ENCODE measurements at regions not wholly inside any gene's neighbourhood (a gene's known extent, or its start where the extent isn't known, plus 50 kb on each side); places are given as distances from the start of the nearest gene placed in this dataset.

- no peak for DNase-seq (ENCODE audit: low read depth in 4 of 4, low spot score in 3 of 4)
Measured at GRCh38 chr9:3054017-3054586, 210.2 kb upstream of the PUM3 start.

- no peak for DNase-seq (ENCODE audit: low read depth in 4 of 4, low spot score in 3 of 4)
Measured at GRCh38 chr9:3049636-3050035, 205.7 kb upstream of the PUM3 start.

GRCh38 chr9:3047912-3048311, 204.0 kb upstream of the PUM3 start:
- no peak for DNase-seq (ENCODE audit: low read depth in 4 of 4, low spot score in 3 of 4)

- no peak for DNase-seq (ENCODE audit: low read depth in 4 of 4, low spot score in 3 of 4)
Measured at GRCh38 chr9:3045153-3045552, 201.3 kb upstream of the PUM3 start.

- DNase-seq (ENCODE audit: low read depth in 4 of 4, low spot score in 3 of 4), result no peak
Measured at GRCh38 chr9:3043369-3043768, 199.5 kb upstream of the PUM3 start.

- no peak for DNase-seq (ENCODE audit: low read depth in 4 of 4, low spot score in 3 of 4)
Measured at GRCh38 chr9:3040761-3041160, 196.9 kb upstream of the PUM3 start.

- DNase-seq (ENCODE audit: low read depth in 4 of 4, low spot score in 3 of 4), result no peak
Measured at GRCh38 chr9:3036333-3036700, 192.4 kb upstream of the PUM3 start.

- DNase-seq (ENCODE audit: low read depth in 4 of 4, low spot score in 3 of 4), result no peak
Measured at GRCh38 chr9:3035579-3036332, 191.9 kb upstream of the PUM3 start.

GRCh38 chr9:3032898-3033297, 189.0 kb upstream of the PUM3 start:
- no peak for DNase-seq (ENCODE audit: low read depth in 4 of 4, low spot score in 3 of 4)

- no peak for DNase-seq (ENCODE audit: low read depth in 4 of 4, low spot score in 3 of 4)
Measured at GRCh38 chr9:3028535-3028934, 184.6 kb upstream of the PUM3 start.

GRCh38 chr9:3027210-3027609, 183.3 kb upstream of the PUM3 start:
- DNase-seq (ENCODE audit: low read depth in 4 of 4, low spot score in 3 of 4), result no peak

GRCh38 chr9:3023449-3023848, 179.6 kb upstream of the PUM3 start:
- no peak for DNase-seq (ENCODE audit: low read depth in 4 of 4, low spot score in 3 of 4)

GRCh38 chr9:3018691-3019230, 174.9 kb upstream of the PUM3 start:
- no peak for DNase-seq (ENCODE audit: low read depth in 4 of 4, low spot score in 3 of 4)

GRCh38 chr9:3018071-3018470, 174.2 kb upstream of the PUM3 start:
- DNase-seq (ENCODE audit: low read depth in 4 of 4, low spot score in 3 of 4), result no peak

- no peak for DNase-seq (ENCODE audit: low read depth in 4 of 4, low spot score in 3 of 4)
Measured at GRCh38 chr9:3014178-3014577, 170.3 kb upstream of the PUM3 start.

GRCh38 chr9:3012842-3013241, 168.9 kb upstream of the PUM3 start:
- DNase-seq (ENCODE audit: low read depth in 4 of 4, low spot score in 3 of 4), result no peak

GRCh38 chr9:3012245-3012644, 168.3 kb upstream of the PUM3 start:
- DNase-seq (ENCODE audit: low read depth in 4 of 4, low spot score in 3 of 4), result no peak

GRCh38 chr9:3008091-3008490, 164.2 kb upstream of the PUM3 start:
- DNase-seq (ENCODE audit: low read depth in 4 of 4, low spot score in 3 of 4), result no peak

GRCh38 chr9:3007326-3007725, 163.4 kb upstream of the PUM3 start:
- DNase-seq (ENCODE audit: low read depth in 4 of 4, low spot score in 3 of 4), result no peak

- peak in 2 of 4 donors; percentile 2 to 4 for DNase-seq (ENCODE audit: low read depth in 4 of 4, low spot score in 3 of 4)
Measured at GRCh38 chr9:3006851-3007250, 163.0 kb upstream of the PUM3 start.

GRCh38 chr9:3004572-3004971, 160.7 kb upstream of the PUM3 start:
- DNase-seq (ENCODE audit: low read depth in 4 of 4, low spot score in 3 of 4), result no peak

- DNase-seq (ENCODE audit: low read depth in 4 of 4, low spot score in 3 of 4), result no peak
Measured at GRCh38 chr9:3001311-3001710, 157.4 kb upstream of the PUM3 start.

Data from right renal pelvis (tissue), 4 donors.